Upper lobe of right lung (tissue), 1 donor: ENCODE measurements at regions not wholly inside any gene's neighbourhood (a gene's known extent, or its start where the extent isn't known, plus 50 kb on each side); places are given as distances from the start of the nearest gene placed in this dataset.

Experiments used
- ATAC-seq: fragments of 200-7000 bp; cut with Tn5 transposase; one replicate; pipeline ENCODE4 v1.9.1; 2020; ENCODE audit warnings: mild to moderate bottlenecking, moderate library complexity
- DNase-seq: peaks from one replicate; pipeline ENCODE4 v3.0.0-alpha.2; 2020
- H3K27ac ChIP-seq: fragments of 200-600 bp; one replicate; pipeline ENCODE4 v1.8.0; 2022
- H3K27me3 ChIP-seq: fragments of 200-600 bp; one replicate; pipeline ENCODE4 v1.8.0; 2022; ENCODE audit warnings: mild to moderate bottlenecking
- H3K36me3 ChIP-seq: fragments of 200-600 bp; one replicate; pipeline ENCODE4 v1.8.0; 2022
- H3K4me1 ChIP-seq: fragments of 200-600 bp; one replicate; pipeline ENCODE4 v1.8.0; 2022
- H3K4me3 ChIP-seq: fragments of 200-600 bp; one replicate; pipeline ENCODE4 v1.8.0; 2022; ENCODE audit warnings: mild to moderate bottlenecking
- H3K9me3 ChIP-seq: fragments of 200-600 bp; one replicate; pipeline ENCODE4 v1.8.0; 2022
- intact Hi-C: fragments of 100-400 bp; cut with DNase I; formaldehyde crosslinking; loops from one replicate; pipeline ENCODE4 v1.11.0; 2022
- TF ChIP-seq, protein P1 (sequence below): fragments of 200-600 bp; IDR thresholded peaks from one replicate; pipeline ENCODE4 v1.8.0; 2022; ENCODE audit warnings: antibody characterized with exemption
- donor health status: DM: no; HTN: yes; CAD: no; lungs with severe emphysema.

DNA sequence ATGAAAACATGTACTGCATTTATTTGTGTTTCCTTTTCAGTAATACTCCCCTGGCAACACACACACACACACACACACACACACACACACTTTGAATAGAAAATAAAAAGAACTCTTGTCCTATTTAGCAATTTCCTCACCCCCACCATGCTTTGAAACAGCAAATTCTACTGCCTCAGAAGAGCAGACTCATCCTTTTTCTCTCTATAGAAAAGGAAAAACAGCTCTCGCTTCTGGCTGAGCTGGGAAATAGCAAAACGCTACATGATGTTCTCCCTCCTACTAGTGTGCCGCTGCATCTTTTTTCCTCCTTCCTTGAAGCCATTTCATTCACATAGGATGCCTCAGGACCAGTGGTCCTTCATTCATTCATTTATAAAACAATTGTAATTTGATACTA, 453.6 kb downstream of the CSNK1G3 start:
- ATAC-seq (no peak), DNase-seq (no peak)
- H3K27me3 ChIP-seq: no peaks in the 10 kb centered on the region
- TF ChIP-seq, protein P1, sequence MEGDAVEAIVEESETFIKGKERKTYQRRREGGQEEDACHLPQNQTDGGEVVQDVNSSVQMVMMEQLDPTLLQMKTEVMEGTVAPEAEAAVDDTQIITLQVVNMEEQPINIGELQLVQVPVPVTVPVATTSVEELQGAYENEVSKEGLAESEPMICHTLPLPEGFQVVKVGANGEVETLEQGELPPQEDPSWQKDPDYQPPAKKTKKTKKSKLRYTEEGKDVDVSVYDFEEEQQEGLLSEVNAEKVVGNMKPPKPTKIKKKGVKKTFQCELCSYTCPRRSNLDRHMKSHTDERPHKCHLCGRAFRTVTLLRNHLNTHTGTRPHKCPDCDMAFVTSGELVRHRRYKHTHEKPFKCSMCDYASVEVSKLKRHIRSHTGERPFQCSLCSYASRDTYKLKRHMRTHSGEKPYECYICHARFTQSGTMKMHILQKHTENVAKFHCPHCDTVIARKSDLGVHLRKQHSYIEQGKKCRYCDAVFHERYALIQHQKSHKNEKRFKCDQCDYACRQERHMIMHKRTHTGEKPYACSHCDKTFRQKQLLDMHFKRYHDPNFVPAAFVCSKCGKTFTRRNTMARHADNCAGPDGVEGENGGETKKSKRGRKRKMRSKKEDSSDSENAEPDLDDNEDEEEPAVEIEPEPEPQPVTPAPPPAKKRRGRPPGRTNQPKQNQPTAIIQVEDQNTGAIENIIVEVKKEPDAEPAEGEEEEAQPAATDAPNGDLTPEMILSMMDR: no peak
- no peaks in the 10 kb centered on the region for H3K4me1 ChIP-seq
- no peak overlapping the region for H3K27ac ChIP-seq
- H3K4me3 ChIP-seq: no peak overlapping the region
- H3K36me3 ChIP-seq: no peaks in the 10 kb centered on the region
- no peaks in the 10 kb centered on the region for H3K9me3 ChIP-seq
- intact Hi-C loops: no loop called here

DNA sequence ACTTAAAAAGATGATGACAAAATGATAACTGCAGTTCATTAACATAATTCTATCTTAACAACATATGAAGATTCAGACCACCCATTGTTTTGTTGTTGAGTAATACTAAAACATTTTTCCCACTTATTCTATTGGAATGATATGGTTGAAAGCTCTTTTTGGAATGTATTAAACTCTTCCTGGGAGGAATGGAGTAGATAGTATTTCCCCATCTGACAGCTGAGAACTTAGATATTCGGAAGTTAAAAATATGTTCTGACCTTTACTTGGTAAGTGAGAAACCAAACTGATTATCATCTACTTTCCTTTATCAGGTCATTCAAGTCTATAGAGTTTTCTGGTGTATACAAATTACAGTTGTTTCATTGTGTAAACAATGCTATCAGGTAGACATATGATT, 452.9 kb downstream of the CSNK1G3 start:
- Histone ChIP-seq H3K4me3 (no peak overlapping the region), H3K27ac (no peak overlapping the region), H3K36me3 (no peaks in the 10 kb centered on the region), H3K4me1 (no peaks in the 10 kb centered on the region), H3K27me3 (no peaks in the 10 kb centered on the region), H3K9me3 (no peaks in the 10 kb centered on the region)
- DNase-seq (no peak), ATAC-seq (no peak)
- intact Hi-C loops: no loop called here
- TF ChIP-seq, protein P1: no peak

DNA sequence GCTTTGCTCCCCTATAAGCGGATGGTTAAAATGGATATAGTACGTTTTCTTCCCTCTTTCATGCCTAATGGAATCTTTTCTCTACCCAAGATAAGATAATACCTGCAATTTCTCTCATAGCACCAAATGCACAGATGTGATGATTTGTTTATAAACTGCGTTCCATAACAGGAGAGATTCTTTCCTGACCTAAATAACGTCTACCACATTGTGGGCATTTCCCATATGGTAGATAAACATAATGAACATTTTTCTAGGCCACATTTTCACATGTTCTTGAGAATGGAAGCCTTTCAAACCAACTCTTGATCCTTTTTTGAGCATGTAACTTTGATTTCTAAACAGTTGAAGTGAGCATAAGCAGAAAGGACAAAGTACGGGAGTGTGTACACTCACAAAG, 448.5 kb downstream of the CSNK1G3 start:
- Histone ChIP-seq H3K36me3 (no peaks in the 10 kb centered on the region), H3K4me1 (no peaks in the 10 kb centered on the region), H3K4me3 (no peak overlapping the region), H3K27me3 (no peaks in the 10 kb centered on the region), H3K27ac (no peak overlapping the region), H3K9me3 (no peaks in the 10 kb centered on the region)
- DNase-seq (no peak), ATAC-seq (no peak)
- intact Hi-C loops: no loop called here
- TF ChIP-seq, protein P1: no peak

DNA sequence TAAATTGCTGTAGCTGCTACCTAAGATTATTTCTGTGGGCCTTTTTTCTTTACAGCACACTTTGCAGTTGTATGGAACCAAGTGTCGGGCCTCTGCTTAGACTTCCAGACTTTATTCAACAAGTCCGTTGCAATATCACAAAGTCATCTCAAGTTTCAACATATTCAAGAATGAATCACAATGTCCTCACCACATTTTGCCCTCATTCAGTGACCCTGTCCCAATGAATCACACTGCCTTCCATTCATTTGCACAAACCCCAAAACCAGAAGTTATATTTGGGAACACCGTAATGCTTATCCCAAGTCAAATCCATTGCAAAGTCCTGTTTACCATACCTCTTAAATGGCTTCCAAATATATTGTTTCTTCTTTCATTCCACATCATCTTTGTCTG, 439.6 kb downstream of the CSNK1G3 start:
- H3K9me3 ChIP-seq: no peaks in the 10 kb centered on the region
- intact Hi-C loops: no loop called here
- H3K36me3 ChIP-seq: no peaks in the 10 kb centered on the region
- H3K27me3 ChIP-seq: no peaks in the 10 kb centered on the region
- ATAC-seq (no peak), DNase-seq (no peak)
- no peak overlapping the region for H3K27ac ChIP-seq
- TF ChIP-seq, protein P1: no peak
- H3K4me1 ChIP-seq: no peaks in the 10 kb centered on the region
- no peak overlapping the region for H3K4me3 ChIP-seq

DNA sequence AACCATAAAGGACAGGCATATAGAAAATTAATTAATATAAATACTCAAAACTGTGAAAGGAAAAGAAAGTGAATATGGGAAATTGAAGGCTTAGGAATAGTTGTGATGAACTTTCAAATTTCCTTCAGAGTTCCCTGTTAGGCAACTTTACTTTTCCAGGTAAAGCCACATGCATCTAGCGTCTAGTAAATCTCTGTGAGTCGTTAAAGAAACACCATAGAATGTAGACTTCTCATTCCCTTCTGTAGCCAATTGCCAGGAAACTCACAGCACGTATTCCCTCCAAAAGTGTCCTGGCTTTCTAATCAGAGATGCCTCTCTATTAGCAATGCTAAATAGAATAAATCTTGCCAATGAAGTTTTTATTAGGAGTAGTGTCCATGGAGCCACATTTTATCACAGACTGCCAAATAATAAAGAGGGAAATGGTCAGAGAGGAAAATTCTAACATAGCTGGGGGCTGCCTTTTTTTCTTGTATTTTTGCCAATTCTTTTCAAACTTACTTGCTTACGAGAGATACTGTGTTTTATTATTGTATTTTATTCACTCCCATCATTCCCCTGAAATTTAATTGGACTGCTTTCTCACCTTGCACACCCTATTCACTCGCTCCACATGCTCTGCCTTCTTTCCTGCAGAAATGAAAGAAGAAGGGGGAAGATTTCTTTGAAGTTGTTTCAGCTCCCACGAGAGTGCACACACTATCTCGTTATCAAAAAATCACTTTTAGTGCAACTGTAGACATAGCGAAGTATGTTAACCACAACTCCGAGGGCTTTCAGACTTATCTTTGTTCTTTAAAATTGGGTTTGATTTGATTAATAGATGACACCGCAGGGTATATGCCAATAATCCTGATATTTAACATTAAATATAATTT, 439.0 kb downstream of the CSNK1G3 start:
- DNase-seq (no peak), ATAC-seq (no peak)
- Histone ChIP-seq H3K4me1 (no peaks in the 10 kb centered on the region), H3K4me3 (no peak overlapping the region), H3K27ac (no peak overlapping the region), H3K36me3 (no peaks in the 10 kb centered on the region), H3K9me3 (no peaks in the 10 kb centered on the region), H3K27me3 (no peaks in the 10 kb centered on the region)
- TF ChIP-seq, protein P1: no peak
- intact Hi-C loops: no loop called here
